Effector memory CD4-positive, alpha-beta T cell (primary cell): ENCODE measurements at regions not wholly inside any gene's neighbourhood (a gene's known extent, or its start where the extent isn't known, plus 50 kb on each side); places are given as distances from the start of the nearest gene placed in this dataset.

Source experiments
- DNase-seq, 3 donors: peaks; one replicate each; pipeline ENCODE4 v3.0.0-alpha.2; 2020
- H3K27ac ChIP-seq: 2 replicates; pipeline ENCODE4 v1.7.0; 2013; ENCODE audit warnings: mild to moderate bottlenecking, low read length, moderate library complexity; ENCODE audit not compliant: insufficient read depth, poor library complexity, severe bottlenecking
- H3K27me3 ChIP-seq: replicated peaks from 2 replicates; pipeline ENCODE4 v1.7.0; 2013; ENCODE audit warnings: mild to moderate bottlenecking, low read length; ENCODE audit not compliant: insufficient read depth, control insufficient read depth, poor library complexity, severe bottlenecking
- H3K36me3 ChIP-seq: 2 replicates; pipeline ENCODE4 v1.7.0; 2013; ENCODE audit warnings: mild to moderate bottlenecking, low read length, moderate library complexity; ENCODE audit not compliant: control insufficient read depth, insufficient read depth
- H3K4me1 ChIP-seq: 2 replicates; pipeline ENCODE4 v1.7.0; 2013; ENCODE audit warnings: low read length, mild to moderate bottlenecking; ENCODE audit not compliant: control insufficient read depth, insufficient read depth, poor library complexity, severe bottlenecking
- H3K4me3 ChIP-seq: 2 replicates; pipeline ENCODE4 v1.7.0; 2013; ENCODE audit warnings: low read length, low read depth, mild to moderate bottlenecking; ENCODE audit not compliant: insufficient read depth, poor library complexity, severe bottlenecking
- H3K9me3 ChIP-seq: 2 replicates; pipeline ENCODE4 v1.7.0; 2013; ENCODE audit warnings: mild to moderate bottlenecking, low read length, moderate library complexity; ENCODE audit not compliant: control insufficient read depth

DNA sequence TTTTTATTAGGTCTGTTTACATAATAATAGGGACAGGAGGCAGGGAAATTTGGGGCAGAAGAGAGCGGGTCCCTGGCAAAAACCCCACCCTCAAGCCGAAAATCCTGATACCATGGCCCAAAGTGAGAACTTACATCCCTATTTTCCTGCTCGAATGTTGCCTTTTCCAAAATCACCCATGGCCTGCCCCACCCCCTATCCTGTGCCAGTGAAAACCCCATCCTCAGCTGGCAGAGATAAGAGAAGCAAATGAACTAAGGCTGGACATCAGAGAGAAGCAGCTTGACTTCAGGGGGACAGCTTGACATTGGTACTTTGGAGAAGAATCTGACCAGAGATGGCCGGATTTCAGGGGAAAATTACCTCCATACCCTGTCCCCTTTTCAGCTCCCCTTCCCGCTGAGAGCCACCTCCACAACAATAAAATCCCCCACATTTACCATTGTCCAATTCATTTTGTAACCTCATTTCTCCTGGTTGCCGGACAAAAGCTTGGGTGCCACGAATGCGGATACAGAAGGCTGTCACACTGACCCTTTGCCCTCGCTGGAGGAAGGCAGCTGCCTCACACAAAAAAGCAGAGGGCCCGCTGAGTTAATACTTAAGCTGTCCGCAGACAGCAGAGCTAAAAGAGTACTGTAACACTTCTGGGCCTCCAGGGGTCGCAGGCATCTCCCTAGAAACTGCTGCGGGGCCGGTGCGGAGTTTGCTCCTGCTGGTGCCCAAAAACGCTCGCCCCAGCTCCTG is 196.2 kb downstream of the SNCA start:
- Histone ChIP-seq H3K36me3 (no peaks in the 10 kb centered on the region), H3K9me3 (no peaks in the 10 kb centered on the region), H3K4me1 (no peaks in the 10 kb centered on the region), H3K4me3 (no peak overlapping the region), H3K27me3 (no peaks in the 10 kb centered on the region), H3K27ac (no peak overlapping the region)
- DNase-seq: no peak

DNA sequence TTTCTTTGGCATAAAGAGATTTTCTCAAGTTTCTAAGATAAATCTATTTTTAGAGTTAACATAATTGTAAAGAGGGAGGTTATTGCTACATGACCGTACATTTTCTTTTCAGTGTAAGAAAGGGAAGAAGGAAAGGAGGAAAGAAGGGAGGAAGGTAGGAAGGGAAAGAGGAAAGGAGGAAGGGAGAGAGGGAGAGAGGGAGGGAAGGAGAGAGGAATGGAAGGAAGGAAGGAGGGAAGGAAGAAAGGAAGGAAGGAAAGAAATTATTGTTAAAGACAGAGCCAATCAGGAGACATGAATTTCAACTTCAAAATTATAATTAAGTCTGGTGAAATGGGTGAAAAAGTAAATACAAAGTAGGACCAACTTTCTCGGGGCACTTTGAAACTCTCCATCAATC is 197.6 kb downstream of the SNCA start:
- no peak overlapping the region for H3K4me3 ChIP-seq
- H3K36me3 ChIP-seq: no peaks in the 10 kb centered on the region
- H3K27ac ChIP-seq: no peak overlapping the region
- no peaks in the 10 kb centered on the region for H3K4me1 ChIP-seq
- DNase-seq: no peak
- H3K27me3 ChIP-seq: no peaks in the 10 kb centered on the region
- H3K9me3 ChIP-seq: no peaks in the 10 kb centered on the region

DNA sequence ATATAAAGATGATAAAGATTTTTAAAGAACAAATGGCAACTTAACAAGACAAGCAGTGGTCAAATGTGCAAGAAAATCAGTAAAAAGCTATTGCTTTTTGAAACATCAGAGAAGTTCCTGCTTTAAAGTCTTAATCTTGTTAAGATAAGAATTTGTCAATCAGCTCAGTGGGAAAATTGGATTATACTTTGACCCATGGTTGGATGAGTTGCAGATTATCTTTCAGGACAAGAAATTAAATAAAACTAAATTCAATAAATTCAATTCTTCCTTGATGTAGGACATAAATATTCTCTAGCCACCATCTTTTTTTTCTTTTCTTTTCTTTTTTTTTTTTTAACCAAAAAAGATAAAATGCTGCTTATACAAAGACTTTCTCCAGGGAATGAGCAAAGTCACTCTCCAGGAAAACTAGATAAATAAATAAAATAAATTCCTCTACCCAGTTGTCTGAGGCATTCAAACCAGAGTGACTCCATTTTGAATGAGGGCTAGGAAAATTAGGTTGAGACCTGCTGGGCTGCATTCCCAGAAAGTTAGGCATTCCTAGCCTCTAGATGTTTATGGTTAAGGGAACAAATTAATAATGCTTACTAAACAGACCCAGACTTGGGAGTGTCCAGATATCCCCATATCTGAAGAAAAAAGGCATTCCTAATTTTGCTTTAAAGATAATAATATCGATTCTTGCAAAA is 211.2 kb downstream of the SNCA start:
- Histone ChIP-seq H3K36me3 (no peaks in the 10 kb centered on the region), H3K4me3 (no peak overlapping the region), H3K27me3 (no peaks in the 10 kb centered on the region), H3K4me1 (no peaks in the 10 kb centered on the region), H3K9me3 (no peaks in the 10 kb centered on the region), H3K27ac (no peak overlapping the region)
- DNase-seq: no peak

DNA sequence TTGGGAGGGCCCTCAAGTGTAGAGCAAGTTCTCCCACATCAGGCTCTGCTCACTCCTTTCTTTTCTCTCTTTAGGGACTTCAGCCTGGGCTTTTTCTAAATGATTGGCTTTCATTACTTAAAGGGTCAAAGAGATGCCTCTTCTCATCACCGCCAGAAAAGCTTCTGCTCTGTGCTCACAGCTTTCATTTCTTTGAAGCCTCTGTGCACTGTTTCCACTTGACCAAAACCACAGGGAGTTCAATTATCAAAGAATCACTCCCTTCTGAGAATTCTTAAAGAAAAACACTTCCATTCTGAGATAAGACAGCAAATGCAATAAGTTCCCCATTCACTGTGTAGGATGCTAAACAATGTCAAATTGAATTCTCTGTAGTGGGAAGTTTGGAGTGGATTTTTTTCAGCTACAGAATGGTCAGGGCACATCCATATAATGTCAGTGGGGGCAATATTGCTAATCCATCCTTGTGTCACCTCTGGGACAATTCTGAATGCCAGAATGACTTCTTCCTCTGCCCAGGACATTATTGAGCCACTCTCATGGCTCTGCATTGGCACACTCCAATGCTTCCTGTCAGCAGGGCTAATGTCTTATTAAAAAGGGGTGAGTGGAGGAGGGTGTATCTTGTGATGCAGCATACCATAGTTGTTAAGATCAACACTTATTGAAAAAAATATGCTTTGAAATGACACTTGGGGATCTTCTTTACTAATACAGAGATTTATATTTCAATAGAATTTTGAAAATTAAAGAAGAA is 217.6 kb downstream of the SNCA start:
- H3K27me3 ChIP-seq: no peaks in the 10 kb centered on the region
- no peaks in the 10 kb centered on the region for H3K9me3 ChIP-seq
- no peak for DNase-seq
- H3K27ac ChIP-seq: no peak overlapping the region
- H3K4me1 ChIP-seq: no peaks in the 10 kb centered on the region
- no peak overlapping the region for H3K4me3 ChIP-seq
- no peaks in the 10 kb centered on the region for H3K36me3 ChIP-seq

DNA sequence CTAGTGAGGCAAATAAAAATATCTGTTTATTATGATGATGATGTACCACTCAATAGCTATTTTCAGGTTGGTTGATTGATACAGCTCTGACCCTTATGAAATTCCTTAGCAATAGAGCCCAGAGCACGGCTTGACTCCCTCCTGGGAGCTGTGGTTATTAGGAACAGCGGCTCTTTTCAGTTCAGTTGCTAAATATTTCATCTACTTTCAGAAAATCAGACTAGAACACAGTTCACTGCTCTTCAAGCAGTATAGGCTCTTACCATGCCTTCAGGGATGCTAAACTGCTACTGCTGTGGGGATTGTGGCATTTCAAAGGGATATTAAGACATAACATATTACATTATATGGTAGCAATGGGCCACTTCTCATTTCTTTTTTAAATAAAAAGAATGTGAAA is 218.8 kb downstream of the SNCA start:
- Histone ChIP-seq H3K4me1 (no peaks in the 10 kb centered on the region), H3K4me3 (no peak overlapping the region)

DNA sequence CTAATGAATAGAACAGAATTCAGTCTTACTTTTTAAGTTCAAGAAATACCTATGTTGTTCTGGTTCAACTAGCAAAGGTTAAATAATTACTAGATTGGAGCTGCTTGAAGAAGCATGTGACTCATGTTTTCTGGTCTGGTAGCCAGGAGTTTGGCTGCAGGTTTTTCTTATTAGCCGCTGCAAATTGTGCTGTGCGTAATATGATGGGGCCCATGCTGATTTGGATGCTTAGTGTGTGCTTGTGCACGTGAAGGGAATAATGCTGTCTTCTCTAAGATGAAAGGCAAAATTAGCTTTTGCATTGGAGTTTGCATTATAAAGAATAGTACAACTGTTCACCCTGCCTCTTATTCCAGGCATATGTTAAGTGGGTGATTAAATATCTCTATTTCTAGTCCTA is 219.6 kb downstream of the SNCA start:
- Histone ChIP-seq H3K4me1 (no peaks in the 10 kb centered on the region), H3K27ac (no peak overlapping the region), H3K4me3 (no peak overlapping the region), H3K9me3 (no peaks in the 10 kb centered on the region), H3K27me3 (no peaks in the 10 kb centered on the region), H3K36me3 (no peaks in the 10 kb centered on the region)
- DNase-seq: no peak

More for the DNA sequence above, 218.8 kb downstream of the SNCA start:
- no peak for DNase-seq
- Histone ChIP-seq H3K27me3 (no peaks in the 10 kb centered on the region), H3K9me3 (no peaks in the 10 kb centered on the region), H3K36me3 (no peaks in the 10 kb centered on the region), H3K27ac (no peak overlapping the region)

DNA sequence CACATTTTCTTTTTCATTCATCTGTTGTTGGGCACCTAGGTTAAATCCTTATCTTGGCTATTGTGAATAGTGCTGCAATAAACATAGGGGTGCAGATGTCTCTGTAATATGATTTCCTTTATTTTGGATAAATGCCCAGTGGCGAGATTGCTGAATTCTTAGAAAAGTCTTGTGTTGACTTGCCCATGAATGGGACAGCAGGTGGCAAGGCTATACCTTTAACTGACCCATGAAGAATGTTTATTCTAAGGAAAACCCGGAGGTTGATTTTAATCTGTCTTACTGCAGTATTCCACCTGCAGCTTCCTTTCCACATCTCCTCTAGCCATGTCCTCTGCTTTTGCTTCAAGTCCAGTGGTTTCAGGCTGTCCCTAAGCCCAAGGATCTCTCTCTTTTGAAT is 220.6 kb downstream of the SNCA start:
- DNase-seq: no peak
- H3K4me1 ChIP-seq: no peaks in the 10 kb centered on the region
- H3K36me3 ChIP-seq: no peaks in the 10 kb centered on the region
- no peak overlapping the region for H3K27ac ChIP-seq
- H3K9me3 ChIP-seq: no peaks in the 10 kb centered on the region
- H3K27me3 ChIP-seq: no peaks in the 10 kb centered on the region
- no peak overlapping the region for H3K4me3 ChIP-seq

- no peaks in the 10 kb centered on the region for H3K36me3 ChIP-seq
- no peaks in the 10 kb centered on the region for H3K9me3 ChIP-seq
- no peaks in the 10 kb centered on the region for H3K4me1 ChIP-seq
- no peak overlapping the region for H3K27ac ChIP-seq
- no peak for DNase-seq
- no peaks in the 10 kb centered on the region for H3K27me3 ChIP-seq
- H3K4me3 ChIP-seq: no peak overlapping the region
These were observed 221.9 kb downstream of the SNCA start for GRCh38 chr4:89615051-89615450.

DNA sequence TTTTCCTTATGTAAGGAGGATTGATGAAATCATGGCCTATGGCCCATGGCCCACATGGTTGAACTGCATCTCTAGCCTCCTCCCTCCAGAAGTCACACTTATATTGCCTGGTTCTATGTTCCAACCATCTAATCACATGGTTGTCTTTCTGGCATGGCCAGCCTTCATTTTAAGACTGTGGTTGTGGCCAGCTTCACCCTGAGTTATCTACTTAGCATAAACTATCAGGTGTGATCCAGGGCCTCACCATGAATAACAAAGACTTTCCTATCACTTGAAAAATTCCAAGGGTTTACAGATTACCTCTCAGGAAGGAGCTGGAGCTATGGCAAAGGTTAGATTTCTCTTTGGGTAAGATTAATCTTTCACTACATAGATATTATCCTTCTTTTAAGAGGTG is 222.8 kb downstream of the SNCA start:
- Histone ChIP-seq H3K27ac (no peak overlapping the region), H3K4me1 (no peaks in the 10 kb centered on the region), H3K4me3 (no peak overlapping the region), H3K9me3 (no peaks in the 10 kb centered on the region), H3K36me3 (no peaks in the 10 kb centered on the region), H3K27me3 (no peaks in the 10 kb centered on the region)
- DNase-seq: no peak

DNA sequence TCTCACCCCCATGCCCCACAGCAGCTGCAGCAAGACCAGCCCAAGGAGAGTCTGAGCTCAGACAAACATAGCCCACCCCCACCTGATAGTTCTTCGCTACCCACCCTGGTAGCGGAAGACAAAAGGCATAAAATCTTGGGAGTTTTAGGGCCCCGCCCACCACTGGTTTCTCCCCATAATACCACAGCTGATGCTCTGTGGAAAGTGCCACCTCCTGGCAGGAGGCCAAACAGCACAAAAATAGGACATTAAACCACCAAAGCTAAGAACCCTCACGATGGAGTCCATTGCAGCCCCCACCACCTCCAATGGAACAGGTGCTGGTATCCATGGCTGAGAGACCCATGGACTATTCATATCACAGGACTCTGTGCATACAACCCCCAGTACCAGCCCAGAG is 226.7 kb downstream of the SNCA start:
- no peak overlapping the region for H3K27ac ChIP-seq
- no peaks in the 10 kb centered on the region for H3K36me3 ChIP-seq
- DNase-seq: no peak
- no peaks in the 10 kb centered on the region for H3K4me1 ChIP-seq
- no peaks in the 10 kb centered on the region for H3K9me3 ChIP-seq
- H3K27me3 ChIP-seq: no peaks in the 10 kb centered on the region
- no peak overlapping the region for H3K4me3 ChIP-seq
